DND-41 (cell line): ENCODE measurements at regions not wholly inside any gene's neighbourhood (a gene's known extent, or its start where the extent isn't known, plus 50 kb on each side); places are given as distances from the start of the nearest gene placed in this dataset.

Experiments used
- ATAC-seq: fragments of 200-7000 bp; cut with Tn5 transposase; 3 replicates; pipeline ENCODE4 v1.9.1; 2021; ENCODE audit warnings: low read depth; ENCODE audit not compliant: insufficient read depth
- DNase-seq: peaks from one replicate; pipeline ENCODE4 v3.0.0-alpha.2; 2020
- H2AFZ ChIP-seq: 2 replicates; pipeline ENCODE4 v1.6.0; 2012; ENCODE audit warnings: low read depth, low read length
- H3K27ac ChIP-seq: 2 replicates; pipeline ENCODE4 v1.5.1; 2012; ENCODE audit warnings: low read length, inconsistent platforms
- H3K27me3 ChIP-seq: fragments of 200-600 bp; sonication (generic); 2 replicates; pipeline ENCODE4 v1.6.0; 2012; ENCODE audit warnings: low read length, mild to moderate bottlenecking, inconsistent platforms; ENCODE audit not compliant: insufficient read depth, poor library complexity
- H3K36me3 ChIP-seq: 2 replicates; pipeline ENCODE4 v1.5.1; 2012; ENCODE audit warnings: low read length, inconsistent platforms; ENCODE audit not compliant: insufficient read depth
- H3K4me1 ChIP-seq: 2 replicates; pipeline ENCODE4 v1.5.1; 2012; ENCODE audit warnings: mild to moderate bottlenecking, low read length; ENCODE audit not compliant: insufficient read depth
- H3K4me2 ChIP-seq: 2 replicates; pipeline ENCODE4 v1.6.0; 2012; ENCODE audit warnings: mild to moderate bottlenecking, moderate library complexity, low read length, inconsistent platforms; ENCODE audit not compliant: insufficient read depth
- H3K4me3 ChIP-seq, 2 experiments: fragments of 200-600 bp in 1 of 2; shearing (Covaris generic) in 1 of 2; 2 replicates each; pipeline ENCODE4 v1.5.1; 2012 to 2016; ENCODE audit warnings: inconsistent platforms in 2 of 2, low read length in 2 of 2, mild to moderate bottlenecking in 2 of 2, low read depth in 1 of 2, moderate library complexity in 1 of 2
- H3K79me2 ChIP-seq: 2 replicates; pipeline ENCODE4 v1.6.0; 2012; ENCODE audit warnings: low read length, inconsistent platforms; ENCODE audit not compliant: insufficient read depth
- H3K9ac ChIP-seq: 2 replicates; pipeline ENCODE4 v1.6.0; 2012; ENCODE audit warnings: low read depth, mild to moderate bottlenecking, inconsistent platforms, low read length, moderate library complexity
- H3K9me3 ChIP-seq: 2 replicates; pipeline ENCODE4 v1.5.1; 2012; ENCODE audit warnings: low read length, moderate library complexity, mild to moderate bottlenecking, inconsistent platforms; ENCODE audit not compliant: insufficient read depth, severe bottlenecking
- H4K20me1 ChIP-seq: 2 replicates; pipeline ENCODE4 v1.6.0; 2012; ENCODE audit warnings: low read length; ENCODE audit not compliant: insufficient read depth
- EZH2 ChIP-seq: IDR thresholded peaks from 3 replicates; pipeline ENCODE4 v1.6.1; 2012; ENCODE audit warnings: borderline replicate concordance, low read depth, mild to moderate bottlenecking, moderate library complexity, low read length, inconsistent platforms; ENCODE audit not compliant: severe bottlenecking
- TF ChIP-seq, protein P1 (sequence below): IDR thresholded peaks from 2 replicates; pipeline ENCODE4 v1.5.1; 2012; ENCODE audit warnings: borderline replicate concordance, low read length, moderate library complexity, mild to moderate bottlenecking; ENCODE audit not compliant: poor library complexity, severe bottlenecking; ENCODE audit errors: extremely low read depth

- ATAC-seq (no peak), DNase-seq (no peak)
- H3K9ac ChIP-seq: no peak overlapping the region
- H3K9me3 ChIP-seq: no peaks in the 10 kb centered on the region
- no peak overlapping the region for H2AFZ ChIP-seq
- H3K27ac ChIP-seq: no peak overlapping the region
- no peaks in the 10 kb centered on the region for H4K20me1 ChIP-seq
- H3K79me2 ChIP-seq: no peaks in the 10 kb centered on the region
- H3K4me2 ChIP-seq: no peak overlapping the region
- H3K4me1 ChIP-seq: no peaks in the 10 kb centered on the region
- no peaks in the 10 kb centered on the region for H3K27me3 ChIP-seq
- H3K36me3 ChIP-seq: no peaks in the 10 kb centered on the region
- no peak for TF ChIP-seq EZH2
- TF ChIP-seq, protein P1, sequence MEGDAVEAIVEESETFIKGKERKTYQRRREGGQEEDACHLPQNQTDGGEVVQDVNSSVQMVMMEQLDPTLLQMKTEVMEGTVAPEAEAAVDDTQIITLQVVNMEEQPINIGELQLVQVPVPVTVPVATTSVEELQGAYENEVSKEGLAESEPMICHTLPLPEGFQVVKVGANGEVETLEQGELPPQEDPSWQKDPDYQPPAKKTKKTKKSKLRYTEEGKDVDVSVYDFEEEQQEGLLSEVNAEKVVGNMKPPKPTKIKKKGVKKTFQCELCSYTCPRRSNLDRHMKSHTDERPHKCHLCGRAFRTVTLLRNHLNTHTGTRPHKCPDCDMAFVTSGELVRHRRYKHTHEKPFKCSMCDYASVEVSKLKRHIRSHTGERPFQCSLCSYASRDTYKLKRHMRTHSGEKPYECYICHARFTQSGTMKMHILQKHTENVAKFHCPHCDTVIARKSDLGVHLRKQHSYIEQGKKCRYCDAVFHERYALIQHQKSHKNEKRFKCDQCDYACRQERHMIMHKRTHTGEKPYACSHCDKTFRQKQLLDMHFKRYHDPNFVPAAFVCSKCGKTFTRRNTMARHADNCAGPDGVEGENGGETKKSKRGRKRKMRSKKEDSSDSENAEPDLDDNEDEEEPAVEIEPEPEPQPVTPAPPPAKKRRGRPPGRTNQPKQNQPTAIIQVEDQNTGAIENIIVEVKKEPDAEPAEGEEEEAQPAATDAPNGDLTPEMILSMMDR: no peak
- no peak overlapping the region for H3K4me3 ChIP-seq
Observed at GRCh38 chr4:27234306-27234899, 373.8 kb downstream of the STIM2 start.

DNA sequence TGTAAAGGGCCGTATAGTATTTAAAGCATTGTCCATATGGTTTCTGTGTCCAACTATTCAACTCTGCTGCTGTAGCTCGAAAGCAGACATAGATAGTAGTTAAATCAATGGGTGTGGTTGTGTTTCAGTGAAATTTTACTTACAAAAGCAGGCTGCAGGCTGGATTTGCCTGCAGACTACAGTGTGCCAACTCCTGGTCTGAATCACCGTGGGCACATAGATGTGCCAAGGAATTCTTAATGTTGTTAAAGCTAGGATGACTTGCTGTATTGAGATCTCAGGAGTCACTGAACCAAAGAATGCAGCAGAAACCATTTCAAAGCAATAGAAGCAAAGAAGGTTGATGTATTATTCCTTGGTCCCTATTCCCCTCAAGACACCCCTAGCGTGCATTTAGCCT, 379.0 kb downstream of the STIM2 start:
- Histone ChIP-seq H3K9me3 (no peaks in the 10 kb centered on the region), H3K4me3 (no peak overlapping the region), H3K27ac (no peak overlapping the region), H4K20me1 (no peaks in the 10 kb centered on the region), H3K27me3 (no peaks in the 10 kb centered on the region), H3K36me3 (no peaks in the 10 kb centered on the region), H3K4me2 (no peak overlapping the region), H3K4me1 (no peaks in the 10 kb centered on the region), H3K9ac (no peak overlapping the region), H2AFZ (no peak overlapping the region), H3K79me2 (no peaks in the 10 kb centered on the region)
- TF ChIP-seq EZH2: no peak
- TF ChIP-seq, protein P1: no peak
- no peak for DNase-seq
- ATAC-seq: no peak

GRCh38 chr4:27242217-27242616, 381.6 kb downstream of the STIM2 start:
- H3K36me3 ChIP-seq: no peaks in the 10 kb centered on the region
- ATAC-seq: no peak
- H3K4me2 ChIP-seq: no peak overlapping the region
- H3K4me3 ChIP-seq: no peak overlapping the region
- no peaks in the 10 kb centered on the region for H4K20me1 ChIP-seq
- no peaks in the 10 kb centered on the region for H3K79me2 ChIP-seq
- no peak for DNase-seq
- no peaks in the 10 kb centered on the region for H3K9me3 ChIP-seq
- H3K9ac ChIP-seq: no peak overlapping the region
- no peak overlapping the region for H2AFZ ChIP-seq
- H3K27ac ChIP-seq: no peak overlapping the region
- TF ChIP-seq EZH2: no peak
- TF ChIP-seq, protein P1: no peak
- H3K4me1 ChIP-seq: no peaks in the 10 kb centered on the region
- H3K27me3 ChIP-seq: no peaks in the 10 kb centered on the region
